Sigmoid colon (tissue), 4 donors: ENCODE measurements at regions not wholly inside any gene's neighbourhood (a gene's known extent, or its start where the extent isn't known, plus 50 kb on each side); places are given as distances from the start of the nearest gene placed in this dataset.

Source experiments
- POLR2AphosphoS5 ChIP-seq, 4 donors: sonication (generic); formaldehyde crosslinking; IDR thresholded peaks; one replicate each; pipeline ENCODE4 v1.6.1; 2017; ENCODE audit warnings: antibody characterized with exemption in 4 of 4
- TF ChIP-seq, protein P1 (sequence below), 4 experiments: fragments of 450-650 bp in 3 of 4; fragments of 200-600 bp in 1 of 4; IDR thresholded peaks; one replicate each; pipeline ENCODE4 v1.5.1; 2016 to 2019; ENCODE audit warnings: antibody characterized with exemption in 4 of 4, mild to moderate bottlenecking in 3 of 4, moderate library complexity in 2 of 4

DNA sequence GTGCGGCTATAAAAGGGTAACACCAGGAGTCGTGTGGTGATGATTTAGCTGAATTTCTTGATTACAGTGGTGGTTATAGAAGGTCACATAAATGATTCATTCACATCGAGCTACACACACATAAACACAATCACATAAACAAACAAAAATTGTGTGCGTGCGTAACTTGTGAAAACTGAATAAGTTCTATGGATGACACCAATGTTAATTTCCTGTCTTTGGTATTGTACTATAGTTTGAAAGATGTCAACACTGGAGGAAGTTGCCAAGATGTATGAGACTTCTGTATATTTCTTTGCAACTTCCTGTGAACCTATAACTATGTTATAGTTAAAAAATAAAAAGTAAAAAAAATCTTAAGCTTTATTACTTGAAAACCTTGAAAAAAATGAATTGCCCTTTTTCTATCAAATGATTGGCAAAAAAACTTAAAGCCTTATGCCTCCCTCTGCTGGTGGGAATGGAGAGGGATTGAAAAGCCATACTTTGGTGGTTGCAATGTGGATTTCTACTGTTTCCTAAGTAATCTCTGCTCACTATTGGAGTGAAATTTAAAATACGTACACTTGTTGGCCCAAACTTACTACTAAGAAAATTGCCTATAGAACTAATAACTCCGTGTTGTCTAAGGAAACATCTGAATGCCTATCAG, 227.7 kb downstream of the RPIA start:
- TF ChIP-seq, protein P1, sequence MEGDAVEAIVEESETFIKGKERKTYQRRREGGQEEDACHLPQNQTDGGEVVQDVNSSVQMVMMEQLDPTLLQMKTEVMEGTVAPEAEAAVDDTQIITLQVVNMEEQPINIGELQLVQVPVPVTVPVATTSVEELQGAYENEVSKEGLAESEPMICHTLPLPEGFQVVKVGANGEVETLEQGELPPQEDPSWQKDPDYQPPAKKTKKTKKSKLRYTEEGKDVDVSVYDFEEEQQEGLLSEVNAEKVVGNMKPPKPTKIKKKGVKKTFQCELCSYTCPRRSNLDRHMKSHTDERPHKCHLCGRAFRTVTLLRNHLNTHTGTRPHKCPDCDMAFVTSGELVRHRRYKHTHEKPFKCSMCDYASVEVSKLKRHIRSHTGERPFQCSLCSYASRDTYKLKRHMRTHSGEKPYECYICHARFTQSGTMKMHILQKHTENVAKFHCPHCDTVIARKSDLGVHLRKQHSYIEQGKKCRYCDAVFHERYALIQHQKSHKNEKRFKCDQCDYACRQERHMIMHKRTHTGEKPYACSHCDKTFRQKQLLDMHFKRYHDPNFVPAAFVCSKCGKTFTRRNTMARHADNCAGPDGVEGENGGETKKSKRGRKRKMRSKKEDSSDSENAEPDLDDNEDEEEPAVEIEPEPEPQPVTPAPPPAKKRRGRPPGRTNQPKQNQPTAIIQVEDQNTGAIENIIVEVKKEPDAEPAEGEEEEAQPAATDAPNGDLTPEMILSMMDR (IDR thresholded peaks at IDR 0.05) = peak in 1 of 4 experiments; percentile 24
- TF ChIP-seq POLR2AphosphoS5 (IDR thresholded peaks at IDR 0.05) = no peak
